ENCODE measurements at regions not wholly inside any gene's neighbourhood (a gene's known extent, or its start where the extent isn't known, plus 50 kb on each side); places are given as distances from the start of the nearest gene placed in this dataset.

DNA sequence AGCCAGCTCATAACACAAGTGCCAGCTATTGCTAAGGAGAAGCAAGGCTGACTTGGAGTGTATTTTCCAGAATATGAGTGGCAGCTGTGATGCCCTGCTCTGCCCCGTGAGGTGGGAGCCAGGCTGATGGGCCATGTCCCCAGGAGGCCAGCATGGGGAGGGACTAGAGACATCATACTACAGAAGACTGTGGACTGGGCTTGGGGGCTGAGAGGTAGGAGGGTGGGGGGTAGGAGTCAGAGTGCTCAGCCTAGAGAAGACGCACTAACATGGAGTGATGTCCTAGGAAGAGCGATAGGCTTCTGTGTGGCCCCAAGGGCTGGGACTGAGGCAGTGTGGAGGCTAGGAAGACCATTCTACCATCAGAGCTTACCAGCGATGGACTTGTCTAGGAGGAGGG, 143.7 kb downstream of the WSCD1 start:
- TF ChIP-seq, protein P1, sequence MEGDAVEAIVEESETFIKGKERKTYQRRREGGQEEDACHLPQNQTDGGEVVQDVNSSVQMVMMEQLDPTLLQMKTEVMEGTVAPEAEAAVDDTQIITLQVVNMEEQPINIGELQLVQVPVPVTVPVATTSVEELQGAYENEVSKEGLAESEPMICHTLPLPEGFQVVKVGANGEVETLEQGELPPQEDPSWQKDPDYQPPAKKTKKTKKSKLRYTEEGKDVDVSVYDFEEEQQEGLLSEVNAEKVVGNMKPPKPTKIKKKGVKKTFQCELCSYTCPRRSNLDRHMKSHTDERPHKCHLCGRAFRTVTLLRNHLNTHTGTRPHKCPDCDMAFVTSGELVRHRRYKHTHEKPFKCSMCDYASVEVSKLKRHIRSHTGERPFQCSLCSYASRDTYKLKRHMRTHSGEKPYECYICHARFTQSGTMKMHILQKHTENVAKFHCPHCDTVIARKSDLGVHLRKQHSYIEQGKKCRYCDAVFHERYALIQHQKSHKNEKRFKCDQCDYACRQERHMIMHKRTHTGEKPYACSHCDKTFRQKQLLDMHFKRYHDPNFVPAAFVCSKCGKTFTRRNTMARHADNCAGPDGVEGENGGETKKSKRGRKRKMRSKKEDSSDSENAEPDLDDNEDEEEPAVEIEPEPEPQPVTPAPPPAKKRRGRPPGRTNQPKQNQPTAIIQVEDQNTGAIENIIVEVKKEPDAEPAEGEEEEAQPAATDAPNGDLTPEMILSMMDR (IDR thresholded peaks at IDR 0.05): no peak
- no peak for TF ChIP-seq POLR2A (IDR thresholded peaks at IDR 0.05)
- no peak for TF ChIP-seq POLR2AphosphoS5 (IDR thresholded peaks at IDR 0.05)

Data from suprapubic skin (tissue), 4 donors.